NB4 (cell line): ENCODE measurements at regions not wholly inside any gene's neighbourhood (a gene's known extent, or its start where the extent isn't known, plus 50 kb on each side); places are given as distances from the start of the nearest gene placed in this dataset.

Experiments
- CTCF ChIP-seq: IDR thresholded peaks from one replicate; pipeline ENCODE4 v1.5.1; 2012; ENCODE audit warnings: low read depth, low read length
- POLR2A ChIP-seq: IDR thresholded peaks from 2 replicates; pipeline ENCODE4 v1.6.1; 2011; ENCODE audit warnings: mild to moderate bottlenecking; ENCODE audit not compliant: insufficient read length; ENCODE audit errors: extremely low read depth

- TF ChIP-seq CTCF = no peak
- TF ChIP-seq POLR2A = no peak
Observed at GRCh38 chr2:150120326-150120955, 367.0 kb downstream of the RND3 start.
